ENCODE measurements at regions not wholly inside any gene's neighbourhood (a gene's known extent, or its start where the extent isn't known, plus 50 kb on each side); places are given as distances from the start of the nearest gene placed in this dataset.
"Not testable (repeated sequence)": the region's sequence is repeated elsewhere in the genome, so short reads cannot be mapped to it uniquely, and the experiment has no call there.

GRCh38 chr6:117761610-117762009 is 86.3 kb downstream of the NUS1 start:
- DNase-seq: no peak

GRCh38 chr6:117771403-117771802 is 96.1 kb downstream of the NUS1 start:
- DNase-seq: no peak

GRCh38 chr6:117776441-117776840 is 101.2 kb downstream of the NUS1 start:
- no peak for DNase-seq

- no peak for DNase-seq
Measured at GRCh38 chr6:117781550-117781949, 106.3 kb downstream of the NUS1 start.

- no peak for DNase-seq
Measured at GRCh38 chr6:117783279-117783678, 108.0 kb downstream of the NUS1 start.

GRCh38 chr6:117791012-117791411 is 115.7 kb downstream of the NUS1 start:
- no peak for DNase-seq

GRCh38 chr6:117795234-117795633 is 111.8 kb upstream of the SLC35F1 start:
- DNase-seq: no peak

GRCh38 chr6:117798819-117799218 is 108.2 kb upstream of the SLC35F1 start:
- DNase-seq: not testable (repeated sequence)

GRCh38 chr6:117810269-117810668 is 96.8 kb upstream of the SLC35F1 start:
- DNase-seq: no peak

GRCh38 chr6:117817499-117817898 is 89.6 kb upstream of the SLC35F1 start:
- DNase-seq: no peak

- DNase-seq: no peak
Measured at GRCh38 chr6:117817992-117818391, 89.1 kb upstream of the SLC35F1 start.

- DNase-seq: no peak
Measured at GRCh38 chr6:117818449-117818848, 88.6 kb upstream of the SLC35F1 start.

GRCh38 chr6:117829594-117830319 is 77.3 kb upstream of the SLC35F1 start:
- DNase-seq: no peak

- DNase-seq: no peak
Measured at GRCh38 chr6:117837261-117837660, 69.8 kb upstream of the SLC35F1 start.

GRCh38 chr6:117840541-117840983 is 66.5 kb upstream of the SLC35F1 start:
- DNase-seq: peak; percentile 43

- DNase-seq: no peak
Measured at GRCh38 chr6:117847912-117848311, 59.2 kb upstream of the SLC35F1 start.

GRCh38 chr6:117849087-117849486 is 58.0 kb upstream of the SLC35F1 start:
- DNase-seq: no peak
